Trophoblast cell (in vitro differentiated cells and primary cell): ENCODE measurements at regions not wholly inside any gene's neighbourhood (a gene's known extent, or its start where the extent isn't known, plus 50 kb on each side); places are given as distances from the start of the nearest gene placed in this dataset.

Experiments used
- DNase-seq, 2 donors: peaks; one replicate each; pipeline ENCODE4 v3.0.0-alpha.2; 2016
- H2AFZ ChIP-seq: 2 replicates; pipeline ENCODE4 v1.6.1; 2013; ENCODE audit warnings: low read length, moderate library complexity, mild to moderate bottlenecking; ENCODE audit not compliant: insufficient read depth, poor library complexity
- H2AK5ac ChIP-seq: 2 replicates; pipeline ENCODE4 v1.6.1; 2013; ENCODE audit warnings: mild to moderate bottlenecking, low read length
- H2BK120ac ChIP-seq: 2 replicates; pipeline ENCODE4 v1.6.1; 2013; ENCODE audit warnings: low read length, mild to moderate bottlenecking, moderate library complexity; ENCODE audit not compliant: insufficient read depth, poor library complexity
- H2BK12ac ChIP-seq: 2 replicates; pipeline ENCODE4 v1.6.1; 2013; ENCODE audit warnings: mild to moderate bottlenecking, low read length, moderate library complexity
- H2BK5ac ChIP-seq: 2 replicates; pipeline ENCODE4 v1.6.1; 2013; ENCODE audit warnings: low read length, low read depth, moderate library complexity, mild to moderate bottlenecking; ENCODE audit not compliant: poor library complexity
- H3K14ac ChIP-seq: 2 replicates; pipeline ENCODE4 v1.6.1; 2013; ENCODE audit warnings: mild to moderate bottlenecking, low read length
- H3K18ac ChIP-seq: 2 replicates; pipeline ENCODE4 v1.6.1; 2013; ENCODE audit warnings: mild to moderate bottlenecking, low read length
- H3K23ac ChIP-seq: 2 replicates; pipeline ENCODE4 v1.6.1; 2013; ENCODE audit warnings: low read length
- H3K27ac ChIP-seq: 2 replicates; pipeline ENCODE4 v1.5.1; 2013; ENCODE audit warnings: low read depth, mild to moderate bottlenecking, inconsistent platforms, low read length, moderate library complexity
- H3K27me3 ChIP-seq: 2 replicates; pipeline ENCODE4 v1.6.1; 2013; ENCODE audit warnings: inconsistent platforms, mild to moderate bottlenecking, low read length, moderate library complexity; ENCODE audit not compliant: insufficient read depth
- H3K36me3 ChIP-seq, 2 experiments: 1 replicate in 1 of 2; 2 replicates in 1 of 2; pipeline ENCODE4 v1.6.1; 2013; ENCODE audit warnings: low read length in 2 of 2, mild to moderate bottlenecking in 2 of 2, moderate library complexity in 1 of 2; ENCODE audit not compliant: insufficient read depth in 2 of 2, control insufficient read depth in 1 of 2
- H3K4ac ChIP-seq: 2 replicates; pipeline ENCODE4 v1.6.1; 2013; ENCODE audit warnings: low read depth, mild to moderate bottlenecking, low read length, moderate library complexity
- H3K4me1 ChIP-seq, 2 experiments: 1 replicate in 1 of 2; 2 replicates in 1 of 2; pipeline ENCODE4 v1.6.1; 2013; ENCODE audit warnings: low read length in 2 of 2, mild to moderate bottlenecking in 2 of 2, moderate library complexity in 1 of 2; ENCODE audit not compliant: insufficient read depth in 2 of 2, control insufficient read depth in 1 of 2
- H3K4me2 ChIP-seq: 2 replicates; pipeline ENCODE4 v1.6.1; 2013; ENCODE audit warnings: inconsistent platforms, mild to moderate bottlenecking, low read length, moderate library complexity
- H3K4me3 ChIP-seq: 2 replicates; pipeline ENCODE4 v1.5.1; 2013; ENCODE audit warnings: mild to moderate bottlenecking, low read depth, low read length, inconsistent platforms
- H3K79me1 ChIP-seq: one replicate; pipeline ENCODE4 v1.6.1; 2013; ENCODE audit warnings: low read length
- H3K79me2 ChIP-seq: 2 replicates; pipeline ENCODE4 v1.6.1; 2013; ENCODE audit warnings: low read length, mild to moderate bottlenecking; ENCODE audit not compliant: control insufficient read depth, insufficient read depth, poor library complexity
- H3K9ac ChIP-seq: 2 replicates; pipeline ENCODE4 v1.6.1; 2013; ENCODE audit warnings: mild to moderate bottlenecking, low read length
- H3K9me3 ChIP-seq: 2 replicates; pipeline ENCODE4 v1.6.1; 2013; ENCODE audit warnings: low read depth, mild to moderate bottlenecking, control low read depth, inconsistent platforms, low read length; ENCODE audit not compliant: insufficient read depth
- H4K12ac ChIP-seq: 2 replicates; pipeline ENCODE4 v1.6.1; 2013; ENCODE audit warnings: low read depth, mild to moderate bottlenecking, low read length, moderate library complexity
- H4K8ac ChIP-seq: 2 replicates; pipeline ENCODE4 v1.6.1; 2013; ENCODE audit warnings: low read depth, mild to moderate bottlenecking, low read length, moderate library complexity
- H4K91ac ChIP-seq: one replicate; pipeline ENCODE4 v1.6.1; 2013; ENCODE audit warnings: low read depth, mild to moderate bottlenecking, low read length, moderate library complexity
- WGBS: extraction: QIAGEN DNeasy Blood & Tissue Kit; methylation state at CpG from one replicate; pipeline ENCODE4 v1.1.7; 2013; ENCODE audit warnings: missing lambda C conversion rate; ENCODE audit not compliant: insufficient read length, insufficient coverage; ENCODE audit errors: extremely low coverage; 5-methylcytosine and 5-hydroxymethylcytosine counted together

DNA sequence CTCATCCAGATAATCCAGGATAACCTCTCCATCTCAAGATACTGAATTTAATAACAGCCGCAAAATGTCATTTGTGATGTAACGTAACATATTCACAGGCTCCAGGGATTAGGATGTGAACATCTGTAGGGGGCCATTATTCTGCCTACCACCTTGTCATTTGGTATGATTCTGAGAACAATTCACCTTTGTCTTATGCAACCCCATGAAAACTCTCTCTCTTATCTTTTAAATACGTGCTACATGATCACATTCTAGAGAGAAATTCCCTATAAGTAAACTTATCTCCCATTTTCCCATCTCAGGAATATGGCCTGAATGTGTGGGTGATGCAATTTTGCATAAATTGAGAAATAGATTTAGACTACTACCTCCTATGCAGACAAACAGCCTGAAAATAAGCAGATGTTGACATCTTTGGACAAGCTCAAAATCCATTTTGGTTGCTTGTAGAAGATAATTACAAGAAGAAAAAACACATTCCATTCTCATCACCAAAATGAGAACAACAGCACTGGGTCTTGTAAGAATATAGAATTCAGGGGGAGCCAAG lies 255.4 kb upstream of the STXBP5 start:
- H3K27ac ChIP-seq = no peak overlapping the region
- H3K18ac ChIP-seq = no peak overlapping the region
- H2BK12ac ChIP-seq = no peak overlapping the region
- H3K4ac ChIP-seq = no peak overlapping the region
- H3K79me2 ChIP-seq = no peaks in the 10 kb centered on the region
- H3K23ac ChIP-seq = no peak overlapping the region
- no peaks in the 10 kb centered on the region for H3K9me3 ChIP-seq
- no peak for DNase-seq
- H4K12ac ChIP-seq = no peak overlapping the region
- H3K36me3 ChIP-seq = no peaks in the 10 kb centered on the region
- no peak overlapping the region for H2AFZ ChIP-seq
- no peaks in the 10 kb centered on the region for H3K79me1 ChIP-seq
- no CpG with 5 or more reads among the region's 3 CpGs for WGBS
- no peaks in the 10 kb centered on the region for H3K4me1 ChIP-seq
- no peak overlapping the region for H3K4me2 ChIP-seq
- H4K91ac ChIP-seq = no peak overlapping the region
- no peak overlapping the region for H3K14ac ChIP-seq
- H3K4me3 ChIP-seq = no peak overlapping the region
- H2BK5ac ChIP-seq = no peak overlapping the region
- H2AK5ac ChIP-seq = no peak overlapping the region
- no peak overlapping the region for H2BK120ac ChIP-seq
- H4K8ac ChIP-seq = no peak overlapping the region
- no peak overlapping the region for H3K9ac ChIP-seq
- H3K27me3 ChIP-seq = no peaks in the 10 kb centered on the region

DNA sequence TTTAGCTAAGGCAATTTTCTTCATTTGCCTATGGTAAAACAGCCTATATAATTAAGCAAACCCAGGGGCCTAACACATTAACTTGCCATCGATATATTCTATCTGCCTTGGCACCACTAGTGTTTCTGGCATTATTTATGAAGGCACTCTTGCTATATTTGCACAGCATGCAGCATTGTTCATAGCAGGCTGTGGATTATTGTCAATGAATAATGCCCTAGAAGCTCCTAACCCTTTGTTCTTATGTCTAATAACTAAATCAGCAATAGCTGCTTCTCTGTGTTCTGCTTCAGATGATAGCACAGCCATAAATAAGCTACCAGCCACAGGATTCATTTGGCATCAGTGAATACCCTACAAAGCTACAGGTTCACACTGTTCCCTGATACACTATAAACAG lies 254.8 kb upstream of the STXBP5 start:
- Histone ChIP-seq H3K36me3 (no peaks in the 10 kb centered on the region), H3K14ac (no peak overlapping the region), H3K79me1 (no peaks in the 10 kb centered on the region), H4K8ac (no peak overlapping the region), H3K9ac (no peak overlapping the region), H2BK12ac (no peak overlapping the region), H3K4me1 (no peaks in the 10 kb centered on the region), H3K4me3 (no peak overlapping the region), H3K4me2 (no peak overlapping the region), H2BK120ac (no peak overlapping the region), H3K9me3 (no peaks in the 10 kb centered on the region), H3K27ac (no peak overlapping the region), H4K91ac (no peak overlapping the region), H2AFZ (no peak overlapping the region), H3K27me3 (no peaks in the 10 kb centered on the region), H4K12ac (no peak overlapping the region), H2BK5ac (no peak overlapping the region), H3K23ac (no peak overlapping the region), H2AK5ac (no peak overlapping the region), H3K18ac (no peak overlapping the region), H3K79me2 (no peaks in the 10 kb centered on the region), H3K4ac (no peak overlapping the region)
- no CpG with 5 or more reads among the region's 1 CpG for WGBS
- no peak for DNase-seq

- H3K4ac ChIP-seq = no peak overlapping the region
- H2BK12ac ChIP-seq = no peak overlapping the region
- no peaks in the 10 kb centered on the region for H3K4me1 ChIP-seq
- no peaks in the 10 kb centered on the region for H3K36me3 ChIP-seq
- no peak overlapping the region for H2BK5ac ChIP-seq
- H3K79me1 ChIP-seq = no peaks in the 10 kb centered on the region
- H3K9me3 ChIP-seq = no peaks in the 10 kb centered on the region
- peak in 1 of 2 donors; percentile 22 for DNase-seq
- no peak overlapping the region for H3K27ac ChIP-seq
- no peak overlapping the region for H2AFZ ChIP-seq
- H3K27me3 ChIP-seq = no peaks in the 10 kb centered on the region
- H4K8ac ChIP-seq = no peak overlapping the region
- H3K4me3 ChIP-seq = no peak overlapping the region
- no CpG with 5 or more reads among the region's 7 CpGs for WGBS
- H2BK120ac ChIP-seq = no peak overlapping the region
- no peak overlapping the region for H3K14ac ChIP-seq
- H3K23ac ChIP-seq = no peak overlapping the region
- H4K91ac ChIP-seq = no peak overlapping the region
- H3K79me2 ChIP-seq = no peaks in the 10 kb centered on the region
- no peak overlapping the region for H2AK5ac ChIP-seq
- no peak overlapping the region for H3K9ac ChIP-seq
- no peak overlapping the region for H3K4me2 ChIP-seq
- H4K12ac ChIP-seq = no peak overlapping the region
- no peak overlapping the region for H3K18ac ChIP-seq
Measured at GRCh38 chr6:146950351-146950835, 253.8 kb upstream of the STXBP5 start.

DNA sequence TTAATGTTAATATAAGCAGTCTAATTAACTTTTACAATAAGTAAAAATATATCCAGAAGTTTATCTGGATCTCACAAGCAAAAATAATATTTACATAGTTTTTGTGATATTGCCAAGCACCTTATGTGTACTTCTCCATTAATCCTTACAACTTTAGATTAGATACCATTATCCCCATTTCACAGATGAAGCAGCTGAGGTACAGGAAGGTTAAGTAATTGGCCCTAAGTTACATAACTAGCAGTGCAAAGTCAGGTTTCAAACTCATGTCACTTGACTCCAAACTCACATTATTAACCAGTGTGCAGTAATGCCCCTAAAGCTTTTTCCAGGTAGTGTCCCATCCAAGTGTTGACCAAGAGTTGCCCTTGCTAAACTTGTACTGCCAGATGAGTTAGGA lies 248.6 kb upstream of the STXBP5 start:
- Histone ChIP-seq H3K27ac (no peak overlapping the region), H3K4me3 (no peak overlapping the region), H2BK12ac (no peak overlapping the region), H3K4me2 (no peak overlapping the region), H4K91ac (no peak overlapping the region), H3K36me3 (no peaks in the 10 kb centered on the region), H3K9ac (no peak overlapping the region), H3K4me1 (no peaks in the 10 kb centered on the region), H3K79me2 (no peaks in the 10 kb centered on the region), H2AK5ac (no peak overlapping the region), H3K9me3 (no peaks in the 10 kb centered on the region), H2AFZ (no peak overlapping the region), H2BK120ac (no peak overlapping the region), H3K79me1 (no peaks in the 10 kb centered on the region), H4K12ac (no peak overlapping the region), H4K8ac (no peak overlapping the region), H3K4ac (no peak overlapping the region), H3K14ac (no peak overlapping the region), H3K27me3 (no peaks in the 10 kb centered on the region), H2BK5ac (no peak overlapping the region), H3K18ac (no peak overlapping the region), H3K23ac (no peak overlapping the region)
- DNase-seq = no peak
